Type B pancreatic cell (in vitro differentiated cells): ENCODE measurements at regions not wholly inside any gene's neighbourhood (a gene's known extent, or its start where the extent isn't known, plus 50 kb on each side); places are given as distances from the start of the nearest gene placed in this dataset.

Experiments
- DNase-seq: peaks from one replicate; pipeline ENCODE4 v3.0.0; 2021; ENCODE audit warnings: mixed read lengths; ENCODE audit not compliant: unreplicated experiment; ENCODE audit errors: extremely low spot score
- H3K27ac Mint-ChIP-seq: 2 replicates; pipeline ENCODE4 v1.8.0; 2021; ENCODE audit warnings: mild to moderate bottlenecking, mixed read lengths
- H3K27me3 Mint-ChIP-seq: 2 replicates; pipeline ENCODE4 v1.8.0; 2021; ENCODE audit warnings: mixed read lengths
- H3K36me3 Mint-ChIP-seq: 2 replicates; pipeline ENCODE4 v1.8.0; 2021; ENCODE audit warnings: mixed read lengths
- H3K4me1 Mint-ChIP-seq: one replicate; pipeline ENCODE4 v1.8.0; 2021; ENCODE audit warnings: mixed read lengths; ENCODE audit not compliant: unreplicated experiment
- H3K4me3 Mint-ChIP-seq: 2 replicates; pipeline ENCODE4 v1.8.0; 2021; ENCODE audit warnings: mild to moderate bottlenecking, mixed read lengths
- H3K9me3 Mint-ChIP-seq: 2 replicates; pipeline ENCODE4 v1.8.0; 2021; ENCODE audit warnings: mixed read lengths
- TF ChIP-seq, protein P1 (sequence below): fragments of 200-600 bp; sonication (generic); conservative IDR thresholded peaks from 2 replicates; pipeline ENCODE4 v1.5.0; 2021; ENCODE audit warnings: antibody characterized with exemption, mild to moderate bottlenecking

DNA sequence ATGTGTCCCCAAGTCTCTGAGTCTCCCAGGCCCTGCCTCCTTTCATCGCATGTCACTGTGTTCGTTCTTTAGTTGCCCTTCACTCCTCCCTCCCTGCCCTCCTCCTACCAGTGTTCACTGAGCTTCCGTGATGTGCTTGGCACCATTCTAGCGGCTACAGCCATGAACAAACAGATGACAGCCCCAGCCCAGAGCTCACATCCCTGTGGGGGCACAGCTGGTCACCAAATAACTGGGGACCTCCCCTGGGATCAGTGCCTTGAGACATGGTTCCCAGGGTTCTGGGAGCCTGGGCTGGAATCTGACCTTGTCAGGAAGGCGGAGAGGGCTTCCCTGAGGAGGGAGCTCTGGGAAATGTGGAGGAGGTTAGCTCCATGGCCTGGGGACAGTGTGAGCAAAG is 320.7 kb downstream of the PTPRU start:
- Mint-ChIP-seq H3K36me3 (no peaks in the 10 kb centered on the region), H3K27me3 (peaks cover 6% of the 10 kb centered on the region), H3K4me1 (no peaks in the 10 kb centered on the region), H3K4me3 (no peak overlapping the region), H3K9me3 (no peaks in the 10 kb centered on the region), H3K27ac (no peak overlapping the region)
- DNase-seq, result no peak
- TF ChIP-seq, protein P1, sequence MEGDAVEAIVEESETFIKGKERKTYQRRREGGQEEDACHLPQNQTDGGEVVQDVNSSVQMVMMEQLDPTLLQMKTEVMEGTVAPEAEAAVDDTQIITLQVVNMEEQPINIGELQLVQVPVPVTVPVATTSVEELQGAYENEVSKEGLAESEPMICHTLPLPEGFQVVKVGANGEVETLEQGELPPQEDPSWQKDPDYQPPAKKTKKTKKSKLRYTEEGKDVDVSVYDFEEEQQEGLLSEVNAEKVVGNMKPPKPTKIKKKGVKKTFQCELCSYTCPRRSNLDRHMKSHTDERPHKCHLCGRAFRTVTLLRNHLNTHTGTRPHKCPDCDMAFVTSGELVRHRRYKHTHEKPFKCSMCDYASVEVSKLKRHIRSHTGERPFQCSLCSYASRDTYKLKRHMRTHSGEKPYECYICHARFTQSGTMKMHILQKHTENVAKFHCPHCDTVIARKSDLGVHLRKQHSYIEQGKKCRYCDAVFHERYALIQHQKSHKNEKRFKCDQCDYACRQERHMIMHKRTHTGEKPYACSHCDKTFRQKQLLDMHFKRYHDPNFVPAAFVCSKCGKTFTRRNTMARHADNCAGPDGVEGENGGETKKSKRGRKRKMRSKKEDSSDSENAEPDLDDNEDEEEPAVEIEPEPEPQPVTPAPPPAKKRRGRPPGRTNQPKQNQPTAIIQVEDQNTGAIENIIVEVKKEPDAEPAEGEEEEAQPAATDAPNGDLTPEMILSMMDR, result no peak

DNA sequence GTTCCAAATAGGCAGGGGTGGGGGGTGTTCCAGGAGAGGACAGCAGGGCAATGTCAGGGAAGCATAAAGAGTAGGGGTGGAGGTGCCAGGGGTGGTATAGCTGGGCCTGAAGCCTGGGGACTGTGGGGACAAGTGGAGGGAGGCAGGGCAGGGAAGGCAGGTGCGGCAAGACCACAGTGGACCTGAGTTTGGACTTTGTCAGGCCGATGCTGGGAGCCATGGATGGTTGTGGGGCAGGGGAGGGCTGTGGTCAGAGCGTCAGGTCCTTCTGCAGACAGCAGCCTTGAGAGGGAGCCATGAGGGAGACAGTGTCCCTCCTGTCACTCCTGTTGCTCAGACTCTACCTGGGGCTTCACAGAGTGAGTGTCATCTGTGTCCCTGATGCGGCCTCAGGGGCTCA is 320.3 kb downstream of the PTPRU start:
- H3K36me3 Mint-ChIP-seq, result no peaks in the 10 kb centered on the region
- H3K9me3 Mint-ChIP-seq, result no peaks in the 10 kb centered on the region
- no peaks in the 10 kb centered on the region for H3K4me1 Mint-ChIP-seq
- H3K4me3 Mint-ChIP-seq, result no peak overlapping the region
- TF ChIP-seq, protein P1, result no peak
- no peak for DNase-seq
- peaks cover 6% of the 10 kb centered on the region for H3K27me3 Mint-ChIP-seq
- no peak overlapping the region for H3K27ac Mint-ChIP-seq

DNA sequence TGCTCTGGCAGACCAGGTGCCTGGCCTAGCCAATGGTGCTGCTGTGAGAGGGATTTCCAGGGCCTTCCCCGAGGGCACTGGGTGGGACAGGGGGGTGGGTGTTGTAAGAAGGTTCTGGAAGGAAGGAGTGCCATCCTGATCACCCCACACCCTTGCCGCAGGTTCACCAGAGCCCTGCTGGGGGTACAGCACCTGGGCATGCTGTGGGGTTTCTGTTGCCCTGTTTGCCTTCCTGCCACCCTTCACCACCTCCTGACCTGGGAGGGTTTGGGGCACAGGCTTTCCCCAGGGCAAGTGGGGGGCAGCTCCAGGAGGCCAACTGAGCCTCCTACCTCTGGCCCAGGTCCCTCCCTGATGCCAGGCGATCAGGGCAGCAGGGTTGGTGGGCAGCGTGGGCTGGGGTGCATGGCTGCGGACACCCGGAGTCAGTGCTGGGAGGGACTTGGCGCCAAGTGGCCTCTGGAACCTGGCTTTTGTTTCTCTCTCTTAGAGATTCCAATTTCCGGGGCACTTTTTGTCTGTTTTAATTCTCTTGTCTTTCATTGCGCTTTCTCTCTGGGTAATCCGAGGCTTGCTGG is 318.8 kb downstream of the PTPRU start:
- Mint-ChIP-seq H3K27ac (no peak overlapping the region), H3K9me3 (no peaks in the 10 kb centered on the region), H3K4me3 (no peak overlapping the region), H3K27me3 (peaks cover 6% of the 10 kb centered on the region), H3K36me3 (no peaks in the 10 kb centered on the region), H3K4me1 (no peaks in the 10 kb centered on the region)
- TF ChIP-seq, protein P1, result no peak
- no peak for DNase-seq

DNA sequence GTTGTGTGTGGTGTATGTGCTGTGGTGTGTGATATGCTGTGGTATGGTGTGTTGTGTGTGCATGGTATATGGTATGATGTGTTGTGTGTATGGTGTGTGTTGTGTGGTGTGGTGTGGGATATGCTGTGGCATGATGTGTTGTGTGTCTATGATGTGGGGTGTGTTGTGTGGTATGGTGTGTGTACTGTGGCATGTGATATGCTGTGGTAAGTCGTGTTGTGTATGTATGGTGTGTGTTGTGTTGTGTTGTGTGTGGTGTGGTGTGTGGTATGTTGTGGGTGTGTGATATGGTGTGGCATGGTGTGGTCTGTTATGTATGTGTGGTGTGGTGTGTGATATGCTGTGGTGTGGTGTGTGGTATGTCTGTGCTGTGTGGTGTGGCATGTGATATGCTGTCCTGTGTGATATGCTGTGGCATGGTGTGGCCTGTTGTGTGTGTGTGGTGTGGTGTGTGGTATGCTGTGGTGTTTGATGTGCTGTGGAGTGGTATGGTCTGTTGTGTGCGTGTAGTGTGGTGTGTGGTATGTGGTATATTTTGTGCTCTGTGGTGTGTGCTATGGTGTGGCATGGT is 318.0 kb downstream of the PTPRU start:
- Mint-ChIP-seq H3K27ac (no peak overlapping the region), H3K9me3 (no peaks in the 10 kb centered on the region), H3K4me1 (no peaks in the 10 kb centered on the region), H3K36me3 (no peaks in the 10 kb centered on the region), H3K4me3 (no peak overlapping the region), H3K27me3 (peaks cover 6% of the 10 kb centered on the region)
- DNase-seq, result no peak
- TF ChIP-seq, protein P1, result no peak

DNA sequence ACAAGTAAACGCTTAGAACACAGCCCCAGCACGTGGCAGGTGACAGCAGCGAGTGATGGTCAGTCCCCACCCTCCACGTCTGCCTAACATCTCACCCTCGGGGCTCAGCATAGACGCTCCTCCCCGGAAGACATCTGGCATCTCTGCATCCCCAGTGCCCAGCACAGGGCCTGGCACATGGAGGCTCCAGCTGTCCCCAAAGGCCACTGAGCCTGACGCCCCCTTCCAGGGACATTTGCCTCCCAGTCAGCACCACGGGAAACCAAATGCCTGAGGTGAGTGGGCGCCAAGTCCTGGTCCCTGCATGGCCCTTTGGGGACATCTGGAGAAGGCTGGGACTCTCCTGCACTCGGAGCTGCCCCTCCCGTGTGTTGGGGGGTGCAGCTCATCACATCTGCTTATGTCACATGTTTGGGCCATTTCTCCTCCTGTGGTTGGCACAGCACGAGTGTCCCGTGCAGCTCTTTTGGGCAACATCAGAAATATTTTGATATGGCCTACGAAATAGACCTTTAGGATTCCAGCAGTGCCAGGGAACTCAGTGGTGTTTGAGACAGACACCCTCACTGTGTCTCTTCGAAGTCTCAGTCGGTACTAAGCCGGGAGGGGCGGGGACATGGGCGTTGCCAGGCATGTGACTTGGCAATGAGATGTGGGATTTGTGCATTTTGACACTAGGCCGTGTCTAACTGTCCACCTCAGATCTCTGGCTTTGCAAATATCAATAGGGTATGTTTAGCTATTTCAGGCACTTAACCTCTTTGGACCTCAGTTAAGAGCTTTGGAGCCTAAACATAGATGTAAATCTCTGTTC is 315.0 kb downstream of the PTPRU start:
- Mint-ChIP-seq H3K4me1 (no peaks in the 10 kb centered on the region), H3K4me3 (no peak overlapping the region), H3K27ac (no peak overlapping the region), H3K27me3 (no peaks in the 10 kb centered on the region), H3K36me3 (no peaks in the 10 kb centered on the region), H3K9me3 (no peaks in the 10 kb centered on the region)
- DNase-seq, result no peak
- TF ChIP-seq, protein P1, result no peak
